ENCODE measurements at regions not wholly inside any gene's neighbourhood (a gene's known extent, or its start where the extent isn't known, plus 50 kb on each side); places are given as distances from the start of the nearest gene placed in this dataset.

- no peak for TF ChIP-seq CTCF (IDR thresholded peaks at IDR 0.05; ENCODE audit: extremely low read depth in 1 of 2, insufficient read depth in 1 of 2, low read depth in 1 of 2, low read length in 2 of 2)
- no peak for TF ChIP-seq POLR2A (IDR thresholded peaks at IDR 0.05; ENCODE audit: low read depth, low read length)
- no peak for TF ChIP-seq JUN (IDR thresholded peaks at IDR 0.05; ENCODE audit: borderline replicate concordance, insufficient read depth, insufficient read length, low read depth)
- no peak for TF ChIP-seq MAX (IDR thresholded peaks at IDR 0.05; ENCODE audit: insufficient read depth, insufficient read length)
- no peak for TF ChIP-seq EZH2 (IDR thresholded peaks at IDR 0.05; ENCODE audit: borderline replicate concordance, low read depth, low read length, severe bottlenecking)
- no peak for TF ChIP-seq MYC (IDR thresholded peaks at IDR 0.05; ENCODE audit: low read depth, low read length)
Observed at GRCh38 chr9:91120200-91120599, 241.5 kb downstream of the AUH start.
